HG03196 (cell line): ENCODE measurements at regions not wholly inside any gene's neighbourhood (a gene's known extent, or its start where the extent isn't known, plus 50 kb on each side); places are given as distances from the start of the nearest gene placed in this dataset.

Experiments used
- ATAC-seq: cut with Tn5 transposase; IDR thresholded peaks from one replicate; pipeline ENCODE4 v1.9.1; 2021; ENCODE audit not compliant: unreplicated experiment

GRCh38 chr5:105587963-105588662 is 2025.5 kb upstream of the NUDT12 start:
- no peak for ATAC-seq

- no peak for ATAC-seq
Observed at GRCh38 chr5:105581988-105582690, 2019.5 kb upstream of the NUDT12 start.

GRCh38 chr5:105573575-105573974 is 2011.0 kb upstream of the NUDT12 start:
- ATAC-seq: no peak

- ATAC-seq: no peak
Observed at GRCh38 chr5:105565531-105565930, 2002.9 kb upstream of the NUDT12 start.

GRCh38 chr5:105563842-105564241 is 2001.3 kb upstream of the NUDT12 start:
- ATAC-seq: no peak

GRCh38 chr5:105554568-105555169 is 1992.1 kb upstream of the NUDT12 start:
- no peak for ATAC-seq

- ATAC-seq: no peak
Observed at GRCh38 chr5:105544300-105544699, 1981.7 kb upstream of the NUDT12 start.

- ATAC-seq: no peak
Observed at GRCh38 chr5:105536675-105537074, 1974.1 kb upstream of the NUDT12 start.

GRCh38 chr5:105530716-105531261 is 1968.2 kb upstream of the NUDT12 start:
- no peak for ATAC-seq

- ATAC-seq: no peak
Observed at GRCh38 chr5:105529851-105530250, 1967.3 kb upstream of the NUDT12 start.

- ATAC-seq: no peak
Observed at GRCh38 chr5:105508519-105508918, 1945.9 kb upstream of the NUDT12 start.

GRCh38 chr5:105506692-105507277 is 1944.2 kb upstream of the NUDT12 start:
- no peak for ATAC-seq

- no peak for ATAC-seq
Observed at GRCh38 chr5:105503950-105504349, 1941.4 kb upstream of the NUDT12 start.

GRCh38 chr5:105501315-105501714 is 1938.7 kb upstream of the NUDT12 start:
- no peak for ATAC-seq

GRCh38 chr5:105475401-105475800 is 1912.8 kb upstream of the NUDT12 start:
- no peak for ATAC-seq

GRCh38 chr5:105462377-105462776 is 1899.8 kb upstream of the NUDT12 start:
- no peak for ATAC-seq

GRCh38 chr5:105460721-105461120 is 1898.1 kb upstream of the NUDT12 start:
- no peak for ATAC-seq

- no peak for ATAC-seq
Observed at GRCh38 chr5:105453216-105453807, 1890.7 kb upstream of the NUDT12 start.

GRCh38 chr5:105448271-105448670 is 1885.7 kb upstream of the NUDT12 start:
- ATAC-seq: no peak

- no peak for ATAC-seq
Observed at GRCh38 chr5:105430516-105430915, 1867.9 kb upstream of the NUDT12 start.
